GM03348 (cell line): ENCODE measurements at regions not wholly inside any gene's neighbourhood (a gene's known extent, or its start where the extent isn't known, plus 50 kb on each side); places are given as distances from the start of the nearest gene placed in this dataset.
"Not testable (repeated sequence)": the region's sequence is repeated elsewhere in the genome, so short reads cannot be mapped to it uniquely, and the experiment has no call there.

Experiments
- DNase-seq: peaks from one replicate; pipeline ENCODE4 v3.0.0; 2012; ENCODE audit warnings: low spot score

- no peak for DNase-seq
Observed at GRCh38 chr6:47407300-47408281, 70.0 kb upstream of the CD2AP start.

- DNase-seq: peak; percentile 74
Observed at GRCh38 chr6:47413752-47414422, 63.7 kb upstream of the CD2AP start.

GRCh38 chr6:47414423-47415167, 63.0 kb upstream of the CD2AP start:
- DNase-seq: peak; percentile 22

DNA sequence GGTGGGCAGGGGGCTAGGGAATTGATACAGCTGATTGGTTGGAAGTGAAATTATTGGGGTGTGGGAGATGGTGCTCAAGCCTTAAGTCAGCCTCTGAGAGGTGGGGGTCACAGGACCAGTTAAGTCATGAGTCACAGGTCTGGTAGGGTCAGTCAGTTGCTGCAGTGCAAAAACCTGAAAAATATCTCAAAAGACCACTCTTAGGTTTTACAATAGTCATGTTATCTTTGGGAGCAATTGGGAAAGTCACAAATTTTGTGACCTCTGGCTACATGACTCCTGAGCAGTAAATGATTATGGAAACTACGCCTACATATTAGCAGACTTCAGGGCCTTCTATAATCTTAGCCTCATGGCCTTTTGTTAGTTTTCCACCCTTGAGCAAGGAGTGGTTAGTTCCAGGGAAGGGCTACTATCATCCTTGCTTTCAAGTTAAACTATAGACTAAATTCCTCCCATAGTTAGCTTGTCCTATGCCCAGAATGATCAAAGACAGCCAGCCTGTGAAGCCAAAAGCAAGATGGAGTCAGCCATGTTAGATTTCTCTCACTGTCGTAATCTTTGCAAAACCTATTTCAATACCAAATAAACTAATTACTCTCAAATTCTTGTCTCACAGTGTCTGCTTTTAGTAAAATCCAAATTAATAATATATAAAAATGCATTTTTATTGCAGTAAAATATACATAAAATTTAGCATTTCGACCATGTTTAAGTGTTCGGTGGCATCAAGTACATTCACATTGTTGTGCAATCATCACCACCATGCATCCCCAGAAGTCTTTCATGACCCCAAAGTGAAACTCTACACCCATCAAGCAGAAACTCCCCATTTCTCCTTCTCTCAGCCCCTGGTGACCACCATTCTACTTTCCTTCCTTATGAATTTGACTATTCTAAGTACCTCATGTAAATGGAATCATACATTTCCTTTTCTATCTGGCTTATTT, 60.9 kb upstream of the CD2AP start:
- DNase-seq: no peak

- DNase-seq: no peak
Observed at GRCh38 chr6:47419621-47420020, 58.0 kb upstream of the CD2AP start.

- DNase-seq: peak; percentile 15
Observed at GRCh38 chr6:47420394-47421371, 56.9 kb upstream of the CD2AP start.

GRCh38 chr6:47423079-47423478, 54.5 kb upstream of the CD2AP start:
- no peak for DNase-seq

DNA sequence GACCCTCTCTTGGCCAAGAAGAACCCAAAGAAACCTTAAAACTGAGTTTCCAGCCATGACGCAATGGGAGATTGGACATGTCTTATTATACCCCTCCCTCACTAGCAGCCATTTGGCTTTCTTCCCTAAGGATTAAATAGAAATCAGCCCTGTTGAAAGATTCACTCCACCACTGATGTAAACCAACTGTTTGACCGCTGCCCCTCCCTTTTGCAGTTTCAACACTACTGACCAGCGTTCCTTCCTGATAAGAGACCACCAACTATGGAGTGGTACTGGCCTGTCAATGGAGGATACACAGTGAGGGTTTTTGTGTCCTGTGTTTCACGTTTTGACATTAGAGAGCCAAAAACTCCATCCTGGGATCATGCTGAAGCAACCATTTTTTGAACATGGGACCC, 53.2 kb upstream of the CD2AP start:
- DNase-seq: no peak

- not testable (repeated sequence) for DNase-seq
Observed at GRCh38 chr6:47425724-47426123, 51.9 kb upstream of the CD2AP start.

GRCh38 chr6:47426524-47427302, 50.9 kb upstream of the CD2AP start:
- DNase-seq: no peak

- DNase-seq: no peak
Observed at GRCh38 chr6:47427680-47428079, 49.9 kb upstream of the CD2AP start.
